Nephron progenitor cell (in vitro differentiated cells): ENCODE measurements at regions not wholly inside any gene's neighbourhood (a gene's known extent, or its start where the extent isn't known, plus 50 kb on each side); places are given as distances from the start of the nearest gene placed in this dataset.

Experiments used
- DNase-seq: peaks from one replicate; pipeline ENCODE4 v3.0.0; 2021
- H3K27ac Mint-ChIP-seq: 2 replicates; pipeline ENCODE4 v1.8.0; 2021; ENCODE audit warnings: mild to moderate bottlenecking, moderate library complexity, mixed read lengths
- H3K27me3 Mint-ChIP-seq: 2 replicates; pipeline ENCODE4 v1.8.0; 2021; ENCODE audit warnings: mild to moderate bottlenecking, low read depth, mixed read lengths; ENCODE audit not compliant: poor library complexity
- H3K36me3 Mint-ChIP-seq: 2 replicates; pipeline ENCODE4 v1.8.0; 2021; ENCODE audit warnings: low read depth, mixed read lengths
- H3K4me1 Mint-ChIP-seq: 2 replicates; pipeline ENCODE4 v1.8.0; 2021; ENCODE audit warnings: mixed read lengths
- H3K4me3 Mint-ChIP-seq: 2 replicates; pipeline ENCODE4 v1.8.0; 2021; ENCODE audit warnings: mild to moderate bottlenecking, moderate library complexity, mixed read lengths
- H3K9me3 Mint-ChIP-seq: 2 replicates; pipeline ENCODE4 v1.8.0; 2021; ENCODE audit warnings: mild to moderate bottlenecking, moderate library complexity, mixed read lengths
- CTCF ChIP-seq: fragments of 200-600 bp; sonication (generic); IDR thresholded peaks from 2 replicates; pipeline ENCODE4 v1.5.0; 2021; ENCODE audit warnings: antibody characterized with exemption

DNA sequence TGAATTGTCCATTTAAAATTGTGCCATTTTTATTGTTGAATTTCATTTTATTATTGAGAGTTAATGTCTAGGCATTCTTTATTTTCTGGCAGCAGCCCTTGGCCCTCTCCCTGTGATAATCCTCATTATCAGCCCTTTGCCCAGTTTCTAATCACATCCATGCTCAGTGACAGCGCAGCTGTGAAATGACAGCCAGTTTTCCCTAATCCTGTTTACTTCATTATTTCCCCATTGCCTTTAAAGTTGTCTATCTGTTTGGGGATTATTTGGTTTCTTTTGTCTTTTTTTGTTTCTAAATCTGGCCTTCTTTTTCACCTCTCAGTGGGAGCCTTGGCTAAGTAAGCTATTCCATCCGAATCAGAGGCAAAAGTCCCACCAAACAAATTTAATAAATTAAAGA is 476.9 kb downstream of the SLC6A15 start:
- TF ChIP-seq CTCF: no peak
- no peak overlapping the region for H3K4me3 Mint-ChIP-seq
- H3K4me1 Mint-ChIP-seq: no peaks in the 10 kb centered on the region
- H3K36me3 Mint-ChIP-seq: no peaks in the 10 kb centered on the region
- DNase-seq: no peak
- no peaks in the 10 kb centered on the region for H3K27me3 Mint-ChIP-seq
- H3K9me3 Mint-ChIP-seq: no peaks in the 10 kb centered on the region
- H3K27ac Mint-ChIP-seq: no peak overlapping the region

DNA sequence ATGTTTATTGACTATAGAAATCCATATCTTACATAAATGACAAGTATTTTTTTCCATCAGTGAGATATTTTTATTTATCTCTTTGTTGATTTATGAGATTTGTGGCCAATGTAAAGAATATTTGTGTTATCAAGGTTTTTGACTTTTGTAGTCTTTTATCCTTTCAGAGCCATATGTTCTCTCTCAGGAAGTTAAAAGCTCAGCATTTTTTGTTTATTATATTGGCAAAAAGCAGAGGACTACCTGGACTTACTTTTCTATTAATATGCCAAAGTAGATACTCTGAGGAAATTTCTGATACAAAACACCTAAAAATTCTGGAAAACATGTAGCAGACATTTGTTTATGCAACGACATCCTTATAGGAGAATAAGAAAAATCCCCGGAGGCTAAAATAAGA is 490.3 kb downstream of the SLC6A15 start:
- no peaks in the 10 kb centered on the region for H3K36me3 Mint-ChIP-seq
- H3K27me3 Mint-ChIP-seq: no peaks in the 10 kb centered on the region
- H3K4me3 Mint-ChIP-seq: no peak overlapping the region
- no peak overlapping the region for H3K27ac Mint-ChIP-seq
- no peaks in the 10 kb centered on the region for H3K9me3 Mint-ChIP-seq
- no peak for DNase-seq
- no peaks in the 10 kb centered on the region for H3K4me1 Mint-ChIP-seq
- no peak for TF ChIP-seq CTCF

GRCh38 chr12:84421103-84421502 is 491.5 kb downstream of the SLC6A15 start:
- H3K36me3 Mint-ChIP-seq: no peaks in the 10 kb centered on the region
- H3K4me1 Mint-ChIP-seq: no peaks in the 10 kb centered on the region
- no peak for DNase-seq
- H3K27ac Mint-ChIP-seq: no peak overlapping the region
- no peaks in the 10 kb centered on the region for H3K9me3 Mint-ChIP-seq
- no peaks in the 10 kb centered on the region for H3K27me3 Mint-ChIP-seq
- no peak for TF ChIP-seq CTCF
- no peak overlapping the region for H3K4me3 Mint-ChIP-seq

DNA sequence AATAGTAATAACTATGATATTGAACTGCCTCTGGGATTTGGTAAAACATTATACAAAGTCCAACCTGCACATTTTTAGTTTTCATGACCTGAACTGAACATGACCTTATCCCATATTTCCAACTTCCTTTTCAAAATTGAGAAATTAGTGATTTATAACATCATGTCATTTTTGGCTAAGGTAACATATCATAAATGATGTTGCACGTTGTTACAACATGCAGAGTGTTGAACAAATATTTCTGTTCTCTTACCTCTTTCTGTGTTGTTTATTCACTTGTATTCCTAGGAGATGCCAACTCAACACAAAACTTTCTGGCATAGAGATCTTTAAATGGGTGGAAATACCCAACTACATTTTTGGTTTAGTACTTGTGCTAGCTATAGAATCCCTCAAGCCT is 496.0 kb downstream of the SLC6A15 start:
- DNase-seq: no peak
- Mint-ChIP-seq H3K27ac (no peak overlapping the region), H3K9me3 (no peaks in the 10 kb centered on the region), H3K4me3 (no peak overlapping the region), H3K27me3 (no peaks in the 10 kb centered on the region), H3K4me1 (no peaks in the 10 kb centered on the region), H3K36me3 (no peaks in the 10 kb centered on the region)
- no peak for TF ChIP-seq CTCF

DNA sequence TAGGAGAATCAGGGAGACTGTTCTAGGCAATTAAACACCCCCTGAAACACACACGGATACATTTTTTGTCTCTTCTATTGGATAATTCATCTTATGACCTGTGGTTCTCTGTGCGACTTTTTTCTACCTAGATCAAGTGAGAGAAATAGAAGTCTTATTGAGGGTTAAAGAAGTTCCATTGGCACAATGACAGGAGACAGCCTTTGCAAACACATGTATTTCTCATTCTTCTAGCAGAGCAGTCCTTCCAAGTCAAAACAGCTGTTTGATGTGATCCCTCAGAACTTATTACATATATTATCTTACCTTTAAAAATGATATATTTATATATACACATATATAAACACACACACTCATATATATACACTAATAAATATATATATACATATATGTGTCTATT is 496.7 kb downstream of the SLC6A15 start:
- H3K36me3 Mint-ChIP-seq: no peaks in the 10 kb centered on the region
- TF ChIP-seq CTCF: no peak
- no peak overlapping the region for H3K27ac Mint-ChIP-seq
- DNase-seq: no peak
- H3K4me1 Mint-ChIP-seq: no peaks in the 10 kb centered on the region
- H3K9me3 Mint-ChIP-seq: no peaks in the 10 kb centered on the region
- H3K4me3 Mint-ChIP-seq: no peak overlapping the region
- no peaks in the 10 kb centered on the region for H3K27me3 Mint-ChIP-seq

DNA sequence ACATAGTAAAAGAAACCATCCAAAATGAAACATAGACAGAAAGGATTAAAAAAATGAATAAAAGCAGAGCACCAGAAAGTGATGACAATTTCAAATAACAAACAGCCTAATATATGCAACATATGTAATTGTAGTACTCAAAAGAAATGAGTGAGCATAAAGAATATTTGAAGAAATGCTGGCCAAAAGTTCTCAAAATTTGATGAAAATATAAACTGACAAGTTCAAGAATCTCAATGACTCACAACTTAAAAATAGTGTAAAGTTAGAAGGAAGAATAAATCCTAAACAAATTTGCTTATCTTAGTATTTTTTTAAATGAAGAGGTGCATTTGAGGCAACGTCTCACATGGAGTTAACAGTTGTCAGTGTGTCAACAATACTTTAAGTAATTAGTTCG is 498.9 kb downstream of the SLC6A15 start:
- no peak overlapping the region for H3K4me3 Mint-ChIP-seq
- no peaks in the 10 kb centered on the region for H3K9me3 Mint-ChIP-seq
- no peaks in the 10 kb centered on the region for H3K27me3 Mint-ChIP-seq
- no peak for DNase-seq
- TF ChIP-seq CTCF: no peak
- H3K27ac Mint-ChIP-seq: no peak overlapping the region
- no peaks in the 10 kb centered on the region for H3K36me3 Mint-ChIP-seq
- no peaks in the 10 kb centered on the region for H3K4me1 Mint-ChIP-seq
